Esophagus muscularis mucosa (tissue), 3 donors: ENCODE measurements at regions not wholly inside any gene's neighbourhood (a gene's known extent, or its start where the extent isn't known, plus 50 kb on each side); places are given as distances from the start of the nearest gene placed in this dataset.

Experiments used
- POLR2A ChIP-seq: fragments of 450-650 bp; IDR thresholded peaks from one replicate; pipeline ENCODE4 v1.6.1; 2017; ENCODE audit warnings: antibody characterized with exemption, moderate library complexity, mild to moderate bottlenecking, low read depth
- POLR2AphosphoS5 ChIP-seq, 2 donors: sonication (generic); formaldehyde crosslinking; IDR thresholded peaks; one replicate each; pipeline ENCODE4 v1.6.1; 2017; ENCODE audit warnings: antibody characterized with exemption in 2 of 2
- TF ChIP-seq, protein P1 (sequence below), 3 experiments: fragments of 200-600 bp in 2 of 3; fragments of 450-650 bp in 1 of 3; sonication (generic) in 2 of 3; IDR thresholded peaks; one replicate each; pipeline ENCODE4 v1.5.1; 2017 to 2019; ENCODE audit warnings: antibody characterized with exemption in 3 of 3, mild to moderate bottlenecking in 2 of 3, moderate library complexity in 1 of 3

DNA sequence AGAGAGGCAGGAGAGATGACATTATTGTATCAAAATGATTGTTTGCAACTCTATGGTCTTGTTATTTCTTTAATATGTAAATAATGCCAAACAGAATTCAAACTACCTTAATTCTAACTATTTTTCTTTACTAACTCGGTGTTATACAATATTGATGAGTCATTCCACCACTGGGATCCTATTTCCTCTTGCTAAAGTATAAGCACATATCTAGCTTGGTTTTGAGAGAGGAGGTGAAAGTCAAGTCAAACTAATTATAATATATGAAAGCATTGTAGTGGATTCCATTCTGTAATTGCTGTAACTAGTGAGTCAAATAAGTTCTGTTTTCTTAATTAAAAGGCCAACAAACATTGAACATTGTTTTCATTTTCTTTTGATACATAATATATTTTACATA, 837.6 kb downstream of the PDHA2 start:
- no peak for TF ChIP-seq POLR2AphosphoS5 (IDR thresholded peaks at IDR 0.05)
- TF ChIP-seq, protein P1, sequence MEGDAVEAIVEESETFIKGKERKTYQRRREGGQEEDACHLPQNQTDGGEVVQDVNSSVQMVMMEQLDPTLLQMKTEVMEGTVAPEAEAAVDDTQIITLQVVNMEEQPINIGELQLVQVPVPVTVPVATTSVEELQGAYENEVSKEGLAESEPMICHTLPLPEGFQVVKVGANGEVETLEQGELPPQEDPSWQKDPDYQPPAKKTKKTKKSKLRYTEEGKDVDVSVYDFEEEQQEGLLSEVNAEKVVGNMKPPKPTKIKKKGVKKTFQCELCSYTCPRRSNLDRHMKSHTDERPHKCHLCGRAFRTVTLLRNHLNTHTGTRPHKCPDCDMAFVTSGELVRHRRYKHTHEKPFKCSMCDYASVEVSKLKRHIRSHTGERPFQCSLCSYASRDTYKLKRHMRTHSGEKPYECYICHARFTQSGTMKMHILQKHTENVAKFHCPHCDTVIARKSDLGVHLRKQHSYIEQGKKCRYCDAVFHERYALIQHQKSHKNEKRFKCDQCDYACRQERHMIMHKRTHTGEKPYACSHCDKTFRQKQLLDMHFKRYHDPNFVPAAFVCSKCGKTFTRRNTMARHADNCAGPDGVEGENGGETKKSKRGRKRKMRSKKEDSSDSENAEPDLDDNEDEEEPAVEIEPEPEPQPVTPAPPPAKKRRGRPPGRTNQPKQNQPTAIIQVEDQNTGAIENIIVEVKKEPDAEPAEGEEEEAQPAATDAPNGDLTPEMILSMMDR (IDR thresholded peaks at IDR 0.05), result no peak
- no peak for TF ChIP-seq POLR2A
